ENCODE measurements at regions not wholly inside any gene's neighbourhood (a gene's known extent, or its start where the extent isn't known, plus 50 kb on each side); places are given as distances from the start of the nearest gene placed in this dataset.
"Not testable (repeated sequence)": the region's sequence is repeated elsewhere in the genome, so short reads cannot be mapped to it uniquely, and the experiment has no call there.

DNA sequence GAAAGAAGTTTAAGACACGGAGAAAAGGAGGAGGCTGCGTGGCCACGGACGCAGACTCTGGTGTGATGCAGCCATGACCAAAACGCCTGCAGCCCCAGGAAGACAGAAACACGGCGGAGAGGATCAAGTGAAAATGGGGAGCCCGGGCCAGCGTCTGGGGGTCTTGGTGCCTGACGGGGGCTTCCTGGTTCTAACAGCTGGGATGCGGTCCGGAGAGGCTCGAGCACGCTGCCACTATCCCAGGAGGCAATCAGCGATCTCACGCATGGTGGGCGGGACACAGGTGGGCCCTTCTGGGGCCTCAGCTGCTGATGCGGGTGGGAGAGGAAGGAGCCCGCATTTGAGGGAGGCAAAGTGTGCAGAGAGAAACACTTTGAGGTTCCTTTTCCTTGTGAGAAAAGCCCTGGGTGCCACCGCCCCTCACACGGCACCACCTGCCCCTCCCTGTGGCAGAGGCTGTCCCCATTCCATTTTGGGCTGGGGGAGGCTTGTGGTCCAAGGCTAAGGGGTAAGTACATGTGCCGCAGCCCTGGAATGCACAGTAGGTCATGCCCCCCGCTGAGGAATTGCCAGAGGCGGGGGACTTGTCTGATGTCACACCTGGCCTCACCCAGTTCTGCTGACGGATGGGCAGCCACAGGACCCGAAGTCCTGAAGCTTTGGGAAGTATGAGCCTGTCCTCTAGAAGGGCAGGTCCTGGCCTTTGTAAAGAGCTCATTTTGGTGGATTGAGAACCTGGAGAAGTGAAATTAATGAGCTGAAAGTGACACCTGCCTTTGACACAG lies 121.7 kb upstream of the ZNF469 start:
- H3K4me1 ChIP-seq, result peaks cover 11% of the 10 kb centered on the region
- DNase-seq (ENCODE audit: low spot score); H3K4me2 ChIP-seq; H3K36me3 ChIP-seq; H3K79me2 ChIP-seq (ENCODE audit: low read depth); H3K9me3 ChIP-seq (ENCODE audit: low read depth); H2AFZ ChIP-seq (replicated peaks); H3K36me3 Mint-ChIP-seq; H3K4me3 Mint-ChIP-seq; H3K27ac Mint-ChIP-seq; H3K27ac ChIP-seq; H3K27me3 ChIP-seq; H3K27me3 Mint-ChIP-seq (ENCODE audit: insufficient read depth, low read depth); H3F3A ChIP-seq (ENCODE audit: low read depth); H3K4me3 ChIP-seq; H3K9ac ChIP-seq; H4K20me1 ChIP-seq (ENCODE audit: low read depth): not testable (repeated sequence)
- peaks cover 13% of the 10 kb centered on the region for H3K9me3 Mint-ChIP-seq
- H3K4me1 Mint-ChIP-seq, result peaks cover 29% of the 10 kb centered on the region

DNA sequence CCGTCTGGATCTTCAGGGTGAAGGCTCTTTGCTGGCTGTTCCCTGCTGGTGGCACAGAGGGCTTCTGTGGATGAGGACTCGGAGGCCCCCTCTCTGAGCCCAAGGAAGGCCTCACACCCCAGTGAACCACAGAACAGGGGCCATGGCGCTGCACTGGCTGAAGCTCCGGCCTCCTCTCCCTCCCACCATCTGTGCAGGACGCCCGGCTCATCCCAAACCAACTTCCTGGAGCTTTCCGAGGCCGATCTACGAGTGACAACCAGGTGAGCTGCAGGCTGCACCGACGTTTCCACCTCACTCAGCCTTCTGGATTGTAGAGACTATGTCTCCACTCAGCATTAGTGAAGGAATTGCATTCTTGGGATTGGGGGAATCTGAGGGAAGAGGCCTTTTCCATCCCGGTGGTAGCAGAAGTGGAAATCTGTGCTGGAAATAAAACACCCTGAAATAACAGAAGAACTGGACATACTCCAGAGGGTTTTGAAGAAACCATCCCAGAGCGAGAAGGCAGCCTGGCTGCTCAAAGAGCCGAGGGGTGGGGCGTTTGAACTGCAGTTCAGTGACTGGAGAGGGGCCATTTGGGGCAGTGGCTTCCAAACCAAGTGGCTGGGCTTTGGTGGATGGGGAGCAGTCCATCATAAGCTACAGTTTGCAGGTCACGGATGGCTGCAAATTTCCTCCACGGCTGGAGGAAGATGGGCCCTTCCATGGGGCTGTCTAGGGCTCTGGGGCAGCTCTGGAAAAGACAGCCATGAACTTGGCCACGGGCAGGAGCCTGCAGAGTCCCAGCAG lies 120.7 kb upstream of the ZNF469 start:
- H4K20me1 ChIP-seq (ENCODE audit: low read depth); H2AFZ ChIP-seq (replicated peaks); H3K27ac ChIP-seq; H3K36me3 ChIP-seq; H3K4me3 ChIP-seq; H3K4me3 Mint-ChIP-seq; H3K27me3 Mint-ChIP-seq (ENCODE audit: insufficient read depth, low read depth); H3K4me2 ChIP-seq; H3K9ac ChIP-seq; H3F3A ChIP-seq (ENCODE audit: low read depth); H3K79me2 ChIP-seq (ENCODE audit: low read depth); H3K9me3 ChIP-seq (ENCODE audit: low read depth); H3K27me3 ChIP-seq; H3K9me3 Mint-ChIP-seq; H3K36me3 Mint-ChIP-seq; DNase-seq (ENCODE audit: low spot score): not testable (repeated sequence)
- Mint-ChIP-seq H3K27ac (peak overlapping the region; percentile 67), H3K4me1 (peaks cover 29% of the 10 kb centered on the region)
- peaks cover 11% of the 10 kb centered on the region for H3K4me1 ChIP-seq

DNA sequence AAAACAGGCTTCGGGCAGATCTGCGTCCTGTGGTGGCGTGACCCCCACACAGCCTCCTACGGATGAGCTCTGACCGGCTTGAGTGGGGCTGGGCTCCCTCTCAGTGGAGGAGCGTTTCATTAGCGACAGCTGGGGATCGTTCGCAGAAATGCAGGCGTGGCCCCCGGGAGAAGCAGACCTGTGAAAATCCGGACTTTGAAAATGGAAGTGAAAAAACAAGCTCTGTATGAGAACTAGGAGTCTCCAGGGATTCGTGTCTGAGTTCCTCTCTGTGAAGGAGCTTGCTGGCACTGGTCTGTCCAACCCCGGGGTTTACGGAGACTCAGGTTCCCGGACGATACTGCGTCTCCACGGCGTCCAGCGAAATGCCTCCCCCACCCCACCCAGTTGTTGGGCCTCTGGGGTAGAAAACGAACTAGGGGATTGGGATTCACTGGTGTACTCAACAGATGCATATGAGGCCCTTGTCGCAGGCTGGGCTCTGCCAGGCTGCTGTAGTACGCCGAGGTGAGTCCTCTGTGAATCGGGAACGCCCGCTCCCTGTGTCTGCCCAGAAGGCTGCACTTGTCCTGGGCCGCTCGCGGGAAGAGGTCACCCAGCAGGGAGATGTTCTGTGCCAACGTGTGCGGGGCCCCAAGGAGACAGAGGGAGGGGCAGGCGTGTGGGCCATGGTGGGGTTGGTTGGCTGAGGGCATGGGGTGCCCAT lies 119.7 kb upstream of the ZNF469 start:
- not testable (repeated sequence) for H4K20me1 ChIP-seq (ENCODE audit: low read depth); H3F3A ChIP-seq (ENCODE audit: low read depth); H3K27me3 Mint-ChIP-seq (ENCODE audit: insufficient read depth, low read depth); H3K27ac ChIP-seq; H2AFZ ChIP-seq (replicated peaks); H3K27me3 ChIP-seq; H3K9me3 Mint-ChIP-seq; H3K9me3 ChIP-seq (ENCODE audit: low read depth); H3K9ac ChIP-seq; H3K4me3 ChIP-seq; H3K27ac Mint-ChIP-seq; H3K36me3 ChIP-seq; H3K4me3 Mint-ChIP-seq; H3K36me3 Mint-ChIP-seq; DNase-seq (ENCODE audit: low spot score); H3K4me2 ChIP-seq; H3K79me2 ChIP-seq (ENCODE audit: low read depth)
- H3K4me1 ChIP-seq, result peaks cover 11% of the 10 kb centered on the region
- H3K4me1 Mint-ChIP-seq, result peaks cover 26% of the 10 kb centered on the region

DNA sequence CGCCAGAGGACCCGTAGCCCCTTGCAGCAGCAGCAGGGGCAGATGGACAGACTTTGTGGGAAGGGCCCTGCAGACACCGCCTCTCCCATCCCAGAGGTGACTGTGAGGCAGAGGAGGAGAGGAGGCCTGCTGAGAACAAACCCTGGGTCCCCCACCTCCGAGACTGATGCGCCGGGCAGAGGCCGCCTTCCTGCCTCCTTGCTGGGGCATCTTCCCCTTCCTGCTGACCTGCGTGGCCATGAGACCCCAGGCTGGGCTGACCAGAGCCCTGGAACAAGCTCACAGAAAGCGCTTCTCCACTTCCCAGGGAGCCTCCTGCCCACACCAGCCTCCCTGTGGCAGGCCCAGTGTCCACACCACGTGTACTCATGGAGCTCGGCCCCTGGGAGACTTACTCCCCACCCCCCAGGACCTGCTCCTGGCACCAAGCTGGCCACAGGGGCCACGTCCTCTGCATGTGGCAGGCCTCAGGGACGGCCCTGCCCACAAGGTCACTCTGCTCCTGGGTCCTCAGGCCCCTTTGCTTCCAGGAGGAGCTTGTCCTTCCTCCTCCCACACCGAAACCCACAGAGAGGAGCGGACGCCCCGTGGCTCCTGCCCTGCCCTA lies 119.0 kb upstream of the ZNF469 start:
- H3K4me2 ChIP-seq; H3F3A ChIP-seq (ENCODE audit: low read depth); H2AFZ ChIP-seq (replicated peaks); H3K4me1 ChIP-seq; H3K27me3 ChIP-seq; H3K36me3 ChIP-seq; H3K27me3 Mint-ChIP-seq (ENCODE audit: insufficient read depth, low read depth); H3K27ac Mint-ChIP-seq; H3K79me2 ChIP-seq (ENCODE audit: low read depth); H3K4me3 ChIP-seq; H3K36me3 Mint-ChIP-seq; H3K27ac ChIP-seq; H3K4me3 Mint-ChIP-seq; H4K20me1 ChIP-seq (ENCODE audit: low read depth); H3K9me3 Mint-ChIP-seq; DNase-seq (ENCODE audit: low spot score); H3K9me3 ChIP-seq (ENCODE audit: low read depth); H3K9ac ChIP-seq: not testable (repeated sequence)
- H3K4me1 Mint-ChIP-seq, result peaks cover 21% of the 10 kb centered on the region

- H3K27ac Mint-ChIP-seq, result no peak overlapping the region
- DNase-seq (ENCODE audit: low spot score), result peak; percentile 48
- H3K9me3 Mint-ChIP-seq, result peaks cover 5% of the 10 kb centered on the region
- H3K27me3 ChIP-seq, result no peaks in the 10 kb centered on the region
- H3F3A ChIP-seq (ENCODE audit: low read depth), result no peaks in the 10 kb centered on the region
- H3K27ac ChIP-seq, result no peak overlapping the region
- no peak overlapping the region for H3K4me3 ChIP-seq
- peak overlapping the region; percentile 18 for H3K4me2 ChIP-seq
- H2AFZ ChIP-seq (replicated peaks), result no peak overlapping the region
- no peak overlapping the region for H3K9ac ChIP-seq
- peaks cover 2% of the 10 kb centered on the region for H3K27me3 Mint-ChIP-seq (ENCODE audit: insufficient read depth, low read depth)
- no peaks in the 10 kb centered on the region for H3K79me2 ChIP-seq (ENCODE audit: low read depth)
- H4K20me1 ChIP-seq (ENCODE audit: low read depth), result no peaks in the 10 kb centered on the region
- H3K36me3 Mint-ChIP-seq, result no peaks in the 10 kb centered on the region
- H3K36me3 ChIP-seq, result no peaks in the 10 kb centered on the region
- H3K4me1 Mint-ChIP-seq, result peaks cover 14% of the 10 kb centered on the region
- no peak overlapping the region for H3K4me3 Mint-ChIP-seq
- H3K9me3 ChIP-seq (ENCODE audit: low read depth), result no peaks in the 10 kb centered on the region
- TF ChIP-seq EZH2phosphoT487 (IDR thresholded peaks at IDR 0.05) (no peak), EZH2 (IDR thresholded peaks at IDR 0.05) (no peak)
- TF ChIP-seq, protein P1, sequence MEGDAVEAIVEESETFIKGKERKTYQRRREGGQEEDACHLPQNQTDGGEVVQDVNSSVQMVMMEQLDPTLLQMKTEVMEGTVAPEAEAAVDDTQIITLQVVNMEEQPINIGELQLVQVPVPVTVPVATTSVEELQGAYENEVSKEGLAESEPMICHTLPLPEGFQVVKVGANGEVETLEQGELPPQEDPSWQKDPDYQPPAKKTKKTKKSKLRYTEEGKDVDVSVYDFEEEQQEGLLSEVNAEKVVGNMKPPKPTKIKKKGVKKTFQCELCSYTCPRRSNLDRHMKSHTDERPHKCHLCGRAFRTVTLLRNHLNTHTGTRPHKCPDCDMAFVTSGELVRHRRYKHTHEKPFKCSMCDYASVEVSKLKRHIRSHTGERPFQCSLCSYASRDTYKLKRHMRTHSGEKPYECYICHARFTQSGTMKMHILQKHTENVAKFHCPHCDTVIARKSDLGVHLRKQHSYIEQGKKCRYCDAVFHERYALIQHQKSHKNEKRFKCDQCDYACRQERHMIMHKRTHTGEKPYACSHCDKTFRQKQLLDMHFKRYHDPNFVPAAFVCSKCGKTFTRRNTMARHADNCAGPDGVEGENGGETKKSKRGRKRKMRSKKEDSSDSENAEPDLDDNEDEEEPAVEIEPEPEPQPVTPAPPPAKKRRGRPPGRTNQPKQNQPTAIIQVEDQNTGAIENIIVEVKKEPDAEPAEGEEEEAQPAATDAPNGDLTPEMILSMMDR (IDR thresholded peaks at IDR 0.05), result no peak
- H3K4me1 ChIP-seq, result no peaks in the 10 kb centered on the region
These were observed 118.0 kb upstream of the ZNF469 start for GRCh38 chr16:88264641-88265285.

- not testable (repeated sequence) for H3F3A ChIP-seq (ENCODE audit: low read depth); H3K27ac ChIP-seq; H3K79me2 ChIP-seq (ENCODE audit: low read depth); H3K9ac ChIP-seq; H3K27ac Mint-ChIP-seq; H3K9me3 Mint-ChIP-seq; H3K4me3 ChIP-seq; H3K4me1 ChIP-seq; H3K36me3 ChIP-seq; H2AFZ ChIP-seq (replicated peaks); H3K9me3 ChIP-seq (ENCODE audit: low read depth); H3K4me3 Mint-ChIP-seq; H3K4me2 ChIP-seq; H4K20me1 ChIP-seq (ENCODE audit: low read depth); DNase-seq (ENCODE audit: low spot score); H3K27me3 Mint-ChIP-seq (ENCODE audit: insufficient read depth, low read depth); H3K36me3 Mint-ChIP-seq; H3K27me3 ChIP-seq
- H3K4me1 Mint-ChIP-seq, result peaks cover 13% of the 10 kb centered on the region
These were observed 117.3 kb upstream of the ZNF469 start for GRCh38 chr16:88265286-88265938.
